NCI-H2081 (cell line): ENCODE measurements at regions not wholly inside any gene's neighbourhood (a gene's known extent, or its start where the extent isn't known, plus 50 kb on each side); places are given as distances from the start of the nearest gene placed in this dataset.
A peak's percentile ranks its signal among the peaks of the same experiment; 100 is the strongest.
"Not testable (repeated sequence)": the region's sequence is repeated elsewhere in the genome, so short reads cannot be mapped to it uniquely, and the experiment has no call there.

Experiments
- DNase-seq, 2 experiments: peaks; one replicate each; lab custom pipeline; 2025; lab: John Stamatoyannopoulos, UW

DNA sequence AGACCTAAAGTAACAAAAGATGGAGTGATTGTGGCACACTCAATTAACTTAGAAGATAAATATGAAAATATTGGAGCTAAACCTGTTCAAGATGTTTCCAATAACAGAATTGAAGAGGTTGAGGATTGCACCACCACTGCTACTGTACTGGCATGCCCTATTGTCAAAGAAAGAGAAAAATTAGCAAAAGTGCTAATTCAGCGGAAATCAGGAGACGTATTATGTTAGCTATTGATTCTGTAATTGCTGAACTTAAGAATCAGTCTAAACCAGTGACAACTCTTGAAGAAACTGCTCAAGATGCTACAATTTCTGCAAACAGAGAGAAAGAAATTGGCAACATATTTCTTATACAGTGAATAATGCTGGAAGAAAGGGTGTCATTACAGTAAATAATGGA, 754.4 kb downstream of the CDH18 start:
- no peak for DNase-seq

DNA sequence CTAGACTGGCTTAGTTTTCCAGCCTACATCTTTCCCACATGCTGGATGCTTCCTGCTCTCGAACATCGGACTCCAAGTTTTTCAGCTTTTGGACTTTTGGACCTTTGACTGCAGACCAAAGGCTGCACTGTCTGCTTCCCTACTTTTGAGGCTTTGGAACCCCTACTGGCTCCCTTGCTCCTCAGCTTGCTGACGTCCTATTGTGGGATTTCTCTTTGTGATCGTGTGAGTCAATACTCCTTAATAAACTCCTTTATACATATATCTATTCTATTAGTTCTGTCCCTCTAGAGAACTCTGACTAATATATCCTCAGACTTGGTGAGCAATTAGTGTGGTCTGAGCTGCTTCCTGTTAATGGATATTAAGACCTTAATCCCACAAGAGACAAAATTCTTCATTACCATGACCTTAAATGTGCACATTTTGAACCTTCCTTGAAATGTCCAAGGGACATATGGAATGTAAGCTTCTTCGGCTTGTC, 752.9 kb downstream of the CDH18 start:
- no peak for DNase-seq

DNA sequence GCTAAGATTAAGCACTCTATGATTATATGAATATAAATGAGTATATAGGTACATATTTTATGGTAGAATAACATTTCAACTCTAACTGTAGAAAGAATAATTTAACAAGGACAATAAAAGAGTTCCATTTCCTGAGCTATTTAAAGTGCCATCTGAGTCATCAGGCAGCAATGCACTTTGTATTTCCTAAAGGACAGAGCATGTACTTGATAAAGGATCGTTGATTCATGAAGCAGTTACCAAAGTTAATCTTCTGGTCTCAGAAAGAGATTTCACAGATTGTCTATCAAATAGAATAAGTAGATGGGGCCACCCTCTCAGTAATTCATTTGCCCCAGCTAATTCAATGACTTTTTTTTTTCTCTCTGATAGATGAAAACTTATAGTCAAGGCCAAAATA, 747.8 kb downstream of the CDH18 start:
- no peak for DNase-seq

DNA sequence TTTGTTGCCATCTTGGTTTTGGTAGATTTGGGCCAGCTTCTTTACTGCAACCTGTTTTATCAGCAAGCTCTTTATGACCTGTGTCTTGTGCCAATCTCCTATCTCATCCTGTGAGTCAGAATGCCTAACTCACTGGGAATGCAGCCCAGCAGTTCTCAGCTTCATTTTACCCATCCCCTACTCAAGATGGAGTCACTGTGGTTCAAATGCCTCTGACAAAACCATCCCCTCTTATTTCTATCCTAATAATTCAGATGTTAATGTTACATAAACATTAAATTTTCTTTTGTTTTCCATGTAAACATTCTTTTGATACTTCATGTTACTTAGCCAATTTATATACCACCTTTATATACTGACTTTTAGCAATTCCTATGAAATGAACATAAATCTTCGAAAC, 746.3 kb downstream of the CDH18 start:
- DNase-seq = no peak

DNA sequence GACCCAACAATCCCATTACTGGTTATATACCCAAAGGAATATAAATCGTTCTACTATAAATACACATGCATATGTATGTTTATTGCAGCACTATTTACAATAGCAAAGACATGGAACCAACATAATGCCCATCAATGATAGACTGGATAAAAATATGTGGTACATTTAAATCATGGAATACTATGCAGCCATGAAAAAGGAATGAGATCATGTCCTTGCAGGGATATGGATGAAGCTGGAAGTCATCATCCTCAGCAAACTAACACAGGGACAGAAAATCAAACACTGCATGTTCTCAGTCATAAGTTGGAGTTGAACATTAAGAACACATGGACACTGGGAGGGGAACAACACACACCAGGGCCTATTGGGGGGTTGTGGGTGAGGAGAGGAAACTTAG, 741.8 kb downstream of the CDH18 start:
- not testable (repeated sequence) for DNase-seq

DNA sequence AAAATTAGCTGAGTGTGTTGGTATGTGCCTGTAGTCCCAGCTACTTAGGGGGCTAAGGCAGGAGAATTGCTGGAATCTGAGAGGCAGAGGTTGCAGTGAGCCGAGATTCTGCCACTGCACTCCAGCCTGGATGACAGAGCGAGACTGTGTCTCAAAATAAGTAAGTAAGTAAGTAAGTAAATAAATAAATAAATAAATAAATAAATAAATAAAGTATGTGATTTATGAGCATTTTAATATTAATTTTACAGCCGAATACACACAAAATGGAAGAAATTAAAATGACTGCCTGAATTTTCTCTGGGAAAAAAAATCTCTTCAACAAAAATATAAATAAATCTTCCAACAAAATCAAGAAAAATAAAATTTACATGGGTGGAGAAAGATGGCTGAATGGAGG, 740.7 kb downstream of the CDH18 start:
- DNase-seq = no peak

DNA sequence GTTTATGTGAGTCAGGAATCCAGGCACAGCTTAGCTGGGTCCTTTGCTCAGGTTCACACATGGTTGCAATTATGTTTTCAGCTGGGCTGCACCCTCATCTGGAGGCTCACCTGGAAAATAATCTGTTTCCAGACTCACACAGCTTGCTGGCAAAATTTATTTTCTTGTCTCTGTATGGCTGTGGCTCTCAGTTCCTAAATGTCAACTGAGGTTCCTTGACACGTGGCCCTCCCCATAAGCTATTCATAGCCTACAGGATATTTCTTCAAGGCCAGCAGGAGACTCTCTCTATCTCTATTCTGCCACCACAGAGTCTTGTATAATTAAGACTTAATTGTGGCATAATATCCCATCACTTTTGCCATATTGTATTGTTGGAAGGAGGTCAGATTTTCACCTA, 732.0 kb downstream of the CDH18 start:
- DNase-seq = peak in 1 of 2 experiments; percentile 11

GRCh38 chr5:19258686-19259085, 729.3 kb downstream of the CDH18 start:
- no peak for DNase-seq

GRCh38 chr5:19261879-19262278, 726.1 kb downstream of the CDH18 start:
- no peak for DNase-seq

DNA sequence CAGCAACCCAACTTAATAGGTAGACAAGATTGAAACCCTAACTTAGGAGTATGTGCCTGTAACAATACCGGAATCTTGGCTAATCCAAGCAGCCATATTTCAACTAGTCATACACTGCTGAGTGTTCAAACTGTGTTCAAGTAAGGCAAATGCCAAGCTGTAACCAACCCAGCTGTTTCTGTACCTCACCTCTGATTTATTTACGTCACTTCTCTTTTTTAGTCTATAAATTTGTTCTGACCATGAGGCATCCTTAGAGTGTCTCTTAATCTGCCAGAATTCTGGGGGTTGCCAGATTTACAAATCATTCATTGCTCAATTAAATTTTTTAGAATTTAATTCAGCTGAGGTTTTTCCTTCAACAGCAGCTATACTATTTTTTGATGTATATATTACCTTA, 723.2 kb downstream of the CDH18 start:
- no peak for DNase-seq

- no peak for DNase-seq
Observed at GRCh38 chr5:19266791-19267190, 721.2 kb downstream of the CDH18 start.

- DNase-seq = peak in 1 of 2 experiments; percentile 20
Observed at GRCh38 chr5:19270153-19270552, 717.8 kb downstream of the CDH18 start.

GRCh38 chr5:19274578-19274977, 713.4 kb downstream of the CDH18 start:
- no peak for DNase-seq

GRCh38 chr5:19285286-19285685, 702.7 kb downstream of the CDH18 start:
- DNase-seq = no peak

- DNase-seq = not testable (repeated sequence)
Observed at GRCh38 chr5:19287548-19288277, 700.3 kb downstream of the CDH18 start.

GRCh38 chr5:19288311-19288710, 699.7 kb downstream of the CDH18 start:
- DNase-seq = not testable (repeated sequence)

GRCh38 chr5:19297934-19298333, 690.1 kb downstream of the CDH18 start:
- no peak for DNase-seq

DNA sequence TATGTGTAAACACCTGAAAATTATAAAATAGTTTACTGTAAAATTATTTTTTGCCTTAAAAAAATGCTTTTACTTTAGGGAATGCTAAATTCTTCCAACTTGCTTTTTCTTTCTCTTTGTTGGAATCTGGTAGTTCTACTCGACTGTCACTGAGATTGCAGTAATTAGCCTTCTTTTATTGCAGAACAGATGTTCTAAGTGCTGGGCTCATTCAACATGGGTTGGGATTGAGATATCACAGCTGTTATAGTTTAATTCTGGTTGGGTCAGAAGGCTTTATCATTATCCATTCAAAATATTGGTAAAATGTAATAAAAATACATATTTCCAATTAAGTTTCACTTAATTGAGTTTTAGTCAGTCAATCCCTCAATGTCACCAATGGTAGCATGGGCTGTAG, 686.7 kb downstream of the CDH18 start:
- no peak for DNase-seq

DNA sequence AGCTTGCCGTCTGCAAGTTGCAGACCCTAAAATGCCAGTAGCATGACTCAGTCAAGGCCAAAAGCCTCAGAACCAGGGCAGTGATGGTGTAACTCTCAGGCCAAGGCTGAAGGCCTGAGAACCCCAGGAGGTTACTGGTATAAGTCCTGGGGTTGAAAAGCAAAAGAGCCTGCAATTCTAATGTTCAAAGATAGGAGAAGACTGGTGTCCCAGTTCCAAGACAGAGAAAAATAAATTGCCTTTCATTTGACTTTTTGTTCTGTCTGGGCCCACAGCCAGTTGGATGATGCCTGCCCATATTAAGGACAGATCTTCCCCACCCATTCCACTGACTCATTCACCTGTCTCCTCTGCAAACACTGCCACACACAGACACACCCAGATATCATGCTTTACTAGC, 673.2 kb downstream of the CDH18 start:
- DNase-seq = peak in 1 of 2 experiments; percentile 22

DNA sequence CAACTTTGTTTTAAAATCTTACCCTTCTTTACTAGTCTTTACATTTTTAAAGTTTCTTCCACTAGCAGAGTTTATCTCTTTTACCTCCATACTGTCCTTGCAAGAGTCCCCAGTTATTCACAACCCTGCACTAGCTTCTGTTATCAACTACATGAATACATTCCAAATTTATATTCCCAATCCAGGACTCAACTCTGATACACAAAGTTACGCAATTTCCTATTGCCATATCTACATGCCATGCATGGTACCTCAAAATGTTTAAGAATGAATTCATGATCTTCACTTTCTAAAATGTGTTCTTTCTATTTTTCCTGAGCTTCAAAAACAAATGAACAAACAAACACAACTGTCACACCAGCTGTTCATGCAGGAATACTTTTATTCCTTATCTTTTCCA, 668.7 kb downstream of the CDH18 start:
- no peak for DNase-seq

GRCh38 chr5:19322716-19323485, 665.1 kb downstream of the CDH18 start:
- no peak for DNase-seq

- no peak for DNase-seq
Observed at GRCh38 chr5:19334278-19334677, 653.7 kb downstream of the CDH18 start.

DNA sequence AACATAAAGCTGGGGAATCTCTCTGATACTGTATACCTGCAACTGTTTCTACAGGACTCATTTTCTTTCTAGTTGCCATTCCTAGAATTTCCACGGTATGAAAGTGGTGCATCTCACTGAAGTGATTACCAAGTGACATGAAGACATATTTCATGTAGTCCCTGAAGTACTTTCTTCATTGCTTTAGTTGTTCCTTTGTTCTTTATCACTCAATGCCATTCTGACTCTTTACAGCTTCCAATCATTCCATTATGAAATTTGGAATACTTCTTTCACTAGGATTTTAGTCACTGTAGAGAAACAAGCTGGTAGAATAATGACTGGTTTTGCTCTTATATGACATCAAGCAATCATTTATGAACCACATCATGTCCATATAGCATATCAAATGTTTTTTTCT, 645.1 kb downstream of the CDH18 start:
- DNase-seq = no peak
